Stimulated activated CD4-positive, alpha-beta T cell treated with anti-CD3 and anti-CD28 coated beads, Interleukin-1b, Interleukin-23, amount 100 ng/mL, for 4 hours (primary cell): ENCODE measurements at regions not wholly inside any gene's neighbourhood (a gene's known extent, or its start where the extent isn't known, plus 50 kb on each side); places are given as distances from the start of the nearest gene placed in this dataset.

Experiments
- DNase-seq, 2 donors: peaks; one replicate each; pipeline ENCODE4 v3.0.0-alpha.2; 2020; ENCODE audit warnings: low read depth in 2 of 2

DNA sequence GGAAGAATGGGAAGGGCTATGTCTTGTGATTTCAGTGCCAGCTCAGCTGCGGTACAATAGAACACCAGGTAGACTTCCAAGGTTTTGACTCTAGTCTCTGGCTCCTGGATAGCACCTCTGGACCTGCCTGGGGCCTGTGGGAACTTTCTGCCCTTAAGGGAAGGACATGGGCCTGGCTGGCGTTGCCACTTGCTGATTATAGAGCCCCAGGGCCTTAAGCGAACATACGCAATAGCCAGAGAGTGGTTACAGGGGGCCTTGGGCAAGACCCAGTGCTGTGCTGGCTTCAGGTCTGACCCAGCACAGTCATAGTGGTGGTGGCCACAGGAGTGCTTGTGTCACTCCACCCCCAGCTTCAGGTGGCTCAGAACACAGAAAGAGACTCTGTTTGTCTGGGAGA lies 131.1 kb upstream of the COL21A1 start:
- DNase-seq: no peak

DNA sequence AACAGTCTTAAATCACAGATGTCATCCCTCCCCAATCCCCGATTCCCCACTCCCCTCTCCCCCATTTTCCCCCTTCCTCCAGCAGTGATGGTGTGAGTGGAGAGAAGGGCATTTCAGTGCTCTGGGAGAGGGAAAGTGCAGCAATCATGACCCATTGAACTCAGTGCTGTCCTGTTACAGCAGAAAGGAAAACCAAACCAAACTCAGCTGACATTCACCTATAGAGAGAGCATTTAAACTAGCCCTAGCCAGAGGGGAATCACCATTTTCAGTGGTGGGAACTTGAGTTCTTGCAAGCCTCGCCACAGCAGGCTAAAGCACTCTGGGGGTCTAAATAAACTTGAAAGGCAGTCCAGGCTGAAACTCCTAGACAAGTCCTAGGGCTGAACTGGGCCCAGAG lies 129.9 kb upstream of the COL21A1 start:
- DNase-seq: no peak

DNA sequence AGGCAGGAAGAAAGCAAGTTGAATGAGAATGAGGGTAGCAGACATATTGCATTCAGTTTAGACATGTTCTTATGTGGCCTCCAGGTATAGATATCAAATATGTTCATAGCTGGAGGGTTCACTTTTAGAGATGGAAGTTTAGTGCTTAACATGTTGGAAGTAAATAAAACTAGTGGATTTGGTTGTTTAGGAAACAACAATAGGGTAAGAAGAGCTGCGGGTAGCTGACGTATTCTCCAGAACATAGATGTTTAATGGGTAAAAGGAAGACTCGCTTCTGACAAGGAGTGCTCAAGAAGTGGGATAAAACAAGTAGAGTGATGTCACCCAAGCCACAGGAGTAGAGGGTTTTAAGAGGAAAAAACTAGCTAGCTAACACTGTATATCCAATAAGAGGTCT lies 128.4 kb upstream of the COL21A1 start:
- no peak for DNase-seq

DNA sequence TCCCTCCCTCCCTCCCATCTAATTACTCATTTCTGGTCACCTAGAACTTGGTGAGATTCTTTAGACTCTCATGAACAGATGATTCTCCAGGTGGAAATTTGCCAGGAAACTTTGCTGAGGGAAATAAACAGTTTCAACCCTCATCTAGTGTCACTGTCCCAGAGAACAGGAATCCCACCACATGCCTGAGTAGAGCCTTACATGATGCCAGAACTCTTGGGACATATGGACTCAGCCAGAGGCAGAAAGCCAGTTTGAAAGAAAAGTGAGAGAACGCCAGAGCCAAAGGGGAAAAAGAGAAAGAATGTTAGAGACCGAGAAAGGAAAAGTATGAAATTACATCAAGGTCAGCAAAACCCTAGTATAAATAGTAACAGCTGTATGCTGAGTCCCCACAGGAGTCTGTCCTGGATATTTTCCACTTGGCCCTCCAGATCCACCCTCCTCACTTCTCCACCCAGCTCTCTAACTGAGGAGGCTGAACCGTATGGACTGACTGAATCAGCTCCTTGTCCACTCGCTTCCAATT lies 127.5 kb upstream of the COL21A1 start:
- no peak for DNase-seq

DNA sequence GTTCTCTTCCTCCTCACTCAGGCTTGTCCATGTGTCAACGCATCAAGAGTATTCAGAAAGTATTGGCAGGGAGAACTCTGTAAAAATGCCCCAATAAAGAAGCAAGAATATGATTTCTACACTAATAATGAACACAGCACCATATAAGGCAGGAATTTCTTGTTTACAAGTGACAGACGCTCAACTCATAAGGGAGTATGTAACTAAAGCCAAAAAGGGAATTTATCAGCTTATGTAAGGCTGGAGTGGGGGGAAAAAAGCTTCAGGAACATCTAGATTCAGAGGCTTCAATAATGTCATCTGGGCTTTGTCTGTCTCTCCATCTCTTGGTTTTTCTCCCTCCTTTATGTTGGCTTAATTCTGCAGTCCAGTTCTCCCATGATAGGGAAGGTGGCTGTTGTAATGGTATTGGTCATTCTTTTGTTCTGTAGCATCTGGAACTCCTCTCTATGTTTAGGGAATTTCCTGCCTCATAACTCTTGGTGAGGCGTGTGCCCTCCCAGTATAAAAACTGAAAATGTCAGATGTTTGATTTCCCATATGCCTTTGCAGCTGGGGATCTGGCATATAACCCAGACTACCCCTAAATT lies 125.1 kb upstream of the COL21A1 start:
- DNase-seq: no peak

DNA sequence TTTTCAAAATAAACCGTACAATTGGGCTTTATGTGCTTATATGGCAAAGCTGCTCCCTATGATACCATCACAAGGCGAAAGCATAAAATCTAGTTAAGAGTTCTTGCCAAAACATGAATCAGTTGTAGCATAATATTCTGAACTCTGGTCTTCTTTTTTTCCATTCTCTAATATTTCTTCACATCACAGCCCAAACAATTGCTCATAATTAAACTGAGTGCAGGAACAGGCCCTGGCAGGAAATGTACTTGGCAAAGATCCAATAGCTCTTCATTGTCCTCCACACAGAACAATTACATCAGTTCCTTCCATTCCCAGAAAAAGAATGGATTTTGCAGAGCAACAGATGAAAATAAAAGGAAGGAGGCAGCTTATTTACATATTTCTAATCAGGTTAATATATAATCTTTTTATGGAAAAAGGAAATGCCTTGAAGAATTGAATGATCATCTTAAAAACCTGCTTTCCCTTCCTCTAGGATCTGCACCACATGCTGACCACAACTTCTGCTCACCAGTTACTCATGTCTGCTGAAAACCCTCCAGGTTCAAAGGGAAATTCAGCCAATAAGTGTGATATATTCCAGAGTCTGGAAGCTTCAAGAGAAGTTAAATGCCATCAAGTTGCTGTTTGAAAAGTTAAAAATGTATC lies 123.3 kb upstream of the COL21A1 start:
- DNase-seq: no peak

DNA sequence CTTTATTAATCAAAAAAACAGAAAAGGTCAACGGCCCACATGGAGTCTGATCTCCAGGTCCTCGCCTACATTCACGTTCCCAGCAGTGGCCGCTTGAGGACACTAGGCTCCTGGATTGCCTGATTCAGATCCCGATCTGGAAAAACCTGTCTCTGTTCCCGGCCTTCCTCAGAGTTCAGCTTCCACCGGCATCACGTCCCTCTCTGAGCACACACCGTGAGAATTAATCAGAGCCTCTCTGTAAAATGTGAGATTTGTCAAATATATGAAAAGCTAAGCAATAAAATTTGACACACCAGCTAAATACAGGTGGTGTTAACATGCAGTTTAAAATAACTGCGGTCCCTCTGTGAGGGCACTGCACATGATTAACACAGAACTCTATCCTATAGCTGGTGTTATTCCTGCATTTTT lies 122.8 kb upstream of the COL21A1 start:
- no peak for DNase-seq

DNA sequence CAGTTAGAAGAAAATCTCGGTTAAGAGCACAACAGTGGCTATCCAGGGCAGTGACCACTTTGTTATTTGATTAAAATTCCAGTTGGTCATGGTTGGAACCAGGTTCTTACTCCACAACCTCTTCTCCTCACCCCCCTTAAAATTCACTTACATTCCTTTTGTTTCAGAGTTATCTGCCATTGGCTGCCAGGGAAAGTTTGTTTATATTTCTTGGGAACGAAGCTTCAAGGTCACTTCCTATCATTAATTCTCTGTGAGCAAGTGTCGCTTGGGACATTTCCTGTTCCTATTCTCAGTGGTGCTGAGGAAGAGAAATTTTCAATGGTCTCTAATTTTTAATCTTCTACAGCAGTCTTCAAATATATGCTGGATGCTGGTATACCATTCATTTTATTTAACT lies 121.1 kb upstream of the COL21A1 start:
- no peak for DNase-seq

DNA sequence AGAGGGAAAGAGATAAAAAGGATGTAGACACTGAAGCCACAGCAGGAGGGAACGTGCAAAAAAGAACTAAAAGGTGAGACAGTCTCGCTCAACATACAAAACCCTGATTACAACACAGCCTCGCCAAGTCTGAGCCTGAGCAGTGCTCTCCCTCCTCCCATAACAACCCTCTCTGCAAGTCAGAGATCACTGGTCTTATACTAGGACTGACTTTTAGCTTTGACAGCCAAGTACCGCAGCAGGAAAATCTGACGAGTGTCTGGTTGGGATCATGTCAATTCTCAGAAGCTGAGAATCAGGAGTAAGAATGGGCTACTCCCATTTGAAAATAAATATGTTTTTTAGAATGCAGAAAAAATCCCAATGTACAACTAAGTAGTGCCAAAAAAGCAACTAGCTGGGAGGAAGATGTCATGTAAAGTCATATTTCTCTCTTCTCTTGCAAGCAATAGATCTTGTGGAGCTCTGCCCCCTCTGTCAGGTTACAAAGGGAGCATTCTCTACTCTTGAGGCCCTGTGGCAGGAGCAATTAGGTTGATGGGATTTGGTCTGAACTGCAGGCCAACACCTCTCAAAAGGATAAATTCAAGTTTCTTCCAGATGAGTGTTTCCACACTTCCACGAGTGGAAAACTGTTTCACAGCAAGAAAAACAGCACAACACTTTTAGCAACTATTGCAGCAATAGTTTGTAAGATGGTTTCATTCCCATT lies 118.9 kb upstream of the COL21A1 start:
- DNase-seq: no peak

DNA sequence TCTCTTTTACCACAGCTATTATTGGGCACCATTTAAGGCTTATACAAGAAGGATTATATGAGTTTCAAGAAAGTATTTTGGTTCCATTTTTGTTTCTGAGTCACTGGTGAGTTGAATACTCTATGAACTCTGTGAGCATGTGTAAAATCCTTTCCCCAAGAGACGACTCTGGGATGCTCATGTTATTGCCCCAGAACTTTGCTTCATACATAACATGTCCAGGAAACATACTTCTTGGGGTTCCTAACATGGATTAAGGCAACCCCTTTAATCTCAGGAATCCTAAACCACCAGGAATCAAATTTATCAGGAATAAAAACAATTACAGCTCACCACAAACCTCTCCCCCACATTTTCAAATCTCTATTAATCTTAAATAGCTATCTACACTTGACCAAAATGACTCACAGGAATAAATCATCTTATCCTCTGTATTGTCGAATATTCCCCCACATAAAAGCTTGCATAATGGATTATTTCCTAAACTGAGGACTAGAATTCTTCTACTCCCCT lies 117.5 kb upstream of the COL21A1 start:
- DNase-seq: no peak

DNA sequence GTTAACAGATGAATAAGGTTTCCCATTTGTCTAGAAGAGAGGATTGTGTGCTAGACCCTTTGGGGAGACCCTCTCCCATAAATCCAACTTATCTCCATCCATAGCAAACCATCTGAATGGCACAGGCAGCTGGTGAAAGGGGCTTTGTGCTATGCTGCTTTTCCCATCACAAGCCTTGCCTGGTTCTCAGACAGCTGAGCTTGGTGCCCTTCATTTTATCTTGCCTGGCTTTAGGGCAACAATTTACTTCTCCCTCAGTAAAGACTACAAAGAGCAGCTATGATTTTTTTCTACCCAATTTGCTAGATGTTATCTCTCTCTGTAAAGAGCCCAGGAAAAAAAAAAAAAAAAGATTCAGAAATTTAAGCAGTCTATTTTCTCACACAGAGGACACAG lies 117.0 kb upstream of the COL21A1 start:
- no peak for DNase-seq

DNA sequence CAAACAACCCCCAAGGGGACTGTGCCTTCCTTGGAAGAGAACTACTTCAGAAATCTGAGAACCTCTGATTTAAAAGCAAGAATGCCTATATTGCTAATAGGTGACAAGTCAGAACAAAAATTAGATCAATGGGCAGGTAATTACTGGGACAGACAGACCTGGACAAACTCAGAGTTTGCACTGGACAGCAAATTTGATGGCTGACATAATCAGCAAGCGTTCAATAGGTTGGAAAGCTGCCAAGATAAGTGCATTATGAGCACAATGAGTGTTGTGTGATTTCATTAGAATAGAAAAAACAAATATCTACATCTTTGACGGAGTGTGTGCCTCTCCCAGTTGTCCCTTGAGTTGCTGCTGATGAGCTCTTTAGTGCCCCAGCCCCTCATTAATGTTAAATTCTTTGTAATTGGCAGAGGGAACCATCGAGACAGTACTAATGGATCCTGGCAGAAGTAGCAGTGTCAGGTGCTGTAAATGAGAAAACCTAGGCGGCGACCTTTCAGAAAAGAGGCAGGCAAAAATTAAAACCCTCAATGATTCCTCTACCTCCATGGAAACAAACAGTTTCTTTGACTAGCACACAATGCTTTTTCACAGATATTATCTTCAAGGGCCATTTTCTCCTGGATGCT lies 116.5 kb upstream of the COL21A1 start:
- DNase-seq: no peak

DNA sequence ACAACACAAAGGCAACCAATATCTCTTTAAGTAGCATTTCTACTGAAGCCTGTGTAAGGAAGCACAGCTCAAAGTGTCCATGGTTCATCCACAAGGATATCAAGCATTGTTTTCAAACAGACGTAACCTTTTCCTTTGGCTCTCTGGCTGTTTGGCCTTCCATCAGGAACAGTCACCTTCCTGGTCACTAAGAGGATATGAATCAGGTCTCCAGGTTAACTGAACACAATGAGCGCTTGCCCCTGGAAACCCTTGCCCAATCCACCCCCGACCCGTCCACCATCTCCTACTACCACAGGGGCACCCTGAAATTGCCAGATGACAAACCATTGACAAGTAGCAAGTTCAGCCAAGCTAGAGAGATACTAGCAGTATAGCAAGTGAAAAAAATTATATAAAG lies 114.4 kb upstream of the COL21A1 start:
- no peak for DNase-seq

DNA sequence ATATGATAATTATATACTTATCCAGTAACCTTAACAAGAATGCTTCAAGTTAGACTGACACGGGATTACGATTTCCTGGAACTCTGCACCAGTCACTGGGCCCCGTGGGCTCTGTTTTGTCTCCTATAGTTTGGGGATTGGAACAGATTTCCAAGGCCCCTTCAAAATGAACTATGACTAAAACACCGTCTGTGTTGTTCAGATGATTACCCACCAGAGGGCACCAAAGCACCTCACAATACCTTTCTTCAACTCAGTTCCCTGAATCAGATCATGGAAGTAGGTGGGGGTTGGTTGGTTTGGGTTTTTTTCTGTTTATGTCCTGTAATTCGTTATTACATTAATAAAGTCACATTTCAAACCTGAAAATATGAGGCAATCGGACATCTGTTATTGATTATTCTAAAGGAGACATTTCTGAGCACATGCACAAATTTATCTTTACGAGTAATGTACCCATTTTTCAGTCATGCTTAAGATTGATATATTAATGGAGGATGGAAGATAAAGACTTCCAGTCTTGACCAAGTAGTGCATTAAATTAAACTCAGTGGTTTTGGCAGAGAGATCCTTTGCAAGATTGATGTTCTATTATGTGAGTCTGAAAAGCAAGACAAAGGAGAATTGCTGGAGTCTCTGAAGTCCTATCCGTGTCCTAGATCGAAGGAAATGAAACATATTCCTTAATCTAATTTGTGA lies 112.0 kb upstream of the COL21A1 start:
- DNase-seq: peak; percentile 16 to 39

DNA sequence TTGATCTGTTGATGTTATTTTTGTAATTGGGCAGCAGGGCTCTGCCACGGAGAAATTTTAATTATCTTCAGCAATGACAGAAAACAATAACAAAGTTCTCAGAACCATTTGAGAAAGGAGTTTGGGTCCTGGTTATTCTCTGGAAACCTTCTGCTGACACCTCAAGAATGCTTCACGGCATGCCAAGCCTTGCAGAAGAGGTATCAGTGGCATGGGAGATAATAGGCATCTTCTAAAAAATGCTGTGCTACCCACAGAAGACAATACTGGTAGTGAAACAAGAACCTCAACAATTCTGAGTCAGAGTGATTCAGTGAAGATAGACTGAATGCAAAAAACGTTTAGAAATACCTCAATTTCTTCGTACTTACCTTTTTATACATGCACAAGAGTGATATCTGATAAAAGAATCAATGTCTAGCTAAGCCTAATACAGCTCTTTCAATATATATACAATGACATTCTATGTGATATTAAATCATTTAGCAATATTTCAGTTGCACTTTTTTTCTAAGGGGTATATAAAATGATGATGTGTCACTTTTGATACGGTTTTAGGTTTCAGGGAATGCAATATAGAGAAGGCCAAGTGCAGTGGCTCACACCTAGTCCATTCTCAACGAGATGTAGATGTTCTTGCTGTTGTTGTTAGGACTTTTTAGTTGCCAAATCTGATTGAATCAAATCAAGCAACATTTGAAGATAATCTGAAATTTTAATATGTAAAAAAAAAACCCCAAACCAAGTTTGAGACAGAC lies 110.4 kb upstream of the COL21A1 start:
- no peak for DNase-seq

DNA sequence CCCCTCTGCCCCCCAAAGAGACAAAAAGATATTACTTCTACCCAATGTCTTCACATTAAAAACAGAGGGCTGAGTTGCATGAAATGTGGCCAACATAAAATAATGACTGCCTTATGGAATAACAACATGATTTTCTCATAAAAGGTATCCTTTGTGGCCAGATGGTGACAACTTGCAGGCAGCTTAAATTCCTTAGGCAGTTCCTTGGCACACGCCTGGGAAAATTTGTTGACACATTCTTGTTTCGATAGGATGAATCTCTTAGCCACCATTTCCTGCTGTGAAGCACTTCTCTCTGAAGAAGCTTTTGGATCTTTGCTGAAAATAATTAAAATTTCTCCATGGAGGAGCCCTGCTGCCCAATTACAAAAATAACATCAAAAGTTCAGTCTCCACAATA lies 109.0 kb upstream of the COL21A1 start:
- DNase-seq: no peak

DNA sequence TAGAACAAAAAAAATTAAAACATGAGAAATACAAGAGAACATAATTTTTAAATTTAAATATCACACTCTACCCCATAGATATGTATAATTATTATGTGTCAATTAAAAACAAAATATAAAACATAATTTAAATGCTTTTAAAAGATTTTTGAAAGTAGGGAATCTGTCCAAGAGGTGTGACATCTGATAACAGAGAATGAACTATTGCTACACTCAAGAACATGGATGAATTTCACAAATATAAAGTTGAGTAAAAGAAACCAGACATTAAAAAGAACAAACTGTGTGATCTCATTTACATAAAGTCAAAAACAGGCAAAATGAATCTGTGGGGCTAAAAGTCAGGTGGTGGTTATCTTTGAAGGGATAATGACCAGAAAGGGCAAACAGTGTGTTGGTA lies 106.5 kb upstream of the COL21A1 start:
- DNase-seq: no peak

DNA sequence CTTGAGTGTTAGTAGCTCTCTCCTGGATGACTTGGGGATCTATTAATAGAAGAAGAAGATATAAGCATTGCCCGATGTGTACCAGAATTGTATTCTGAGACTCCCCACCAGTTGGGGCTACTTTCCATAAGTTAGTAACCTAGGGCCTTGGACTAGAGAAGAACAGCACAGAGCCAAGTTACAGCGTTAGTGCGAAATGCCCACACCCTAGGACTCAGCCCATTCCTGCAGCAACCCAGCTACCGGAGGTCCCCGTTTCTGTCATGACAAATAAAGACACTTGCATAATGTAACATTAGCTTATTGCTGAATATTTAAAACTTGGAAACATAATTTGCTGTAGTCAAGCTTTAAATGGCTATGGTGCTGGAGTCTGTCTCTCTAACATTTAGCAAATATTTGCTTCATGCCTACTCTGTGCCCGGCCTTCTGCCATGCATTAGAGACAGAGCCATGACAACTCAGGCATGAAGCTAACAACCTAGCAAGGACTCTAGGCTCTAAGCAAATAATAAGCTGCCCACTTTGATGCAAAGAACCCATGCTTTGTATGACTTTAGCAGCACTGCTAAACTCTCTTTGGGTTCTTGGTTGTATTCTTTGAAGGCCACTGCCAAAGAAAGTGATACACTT lies 103.4 kb upstream of the COL21A1 start:
- no peak for DNase-seq

DNA sequence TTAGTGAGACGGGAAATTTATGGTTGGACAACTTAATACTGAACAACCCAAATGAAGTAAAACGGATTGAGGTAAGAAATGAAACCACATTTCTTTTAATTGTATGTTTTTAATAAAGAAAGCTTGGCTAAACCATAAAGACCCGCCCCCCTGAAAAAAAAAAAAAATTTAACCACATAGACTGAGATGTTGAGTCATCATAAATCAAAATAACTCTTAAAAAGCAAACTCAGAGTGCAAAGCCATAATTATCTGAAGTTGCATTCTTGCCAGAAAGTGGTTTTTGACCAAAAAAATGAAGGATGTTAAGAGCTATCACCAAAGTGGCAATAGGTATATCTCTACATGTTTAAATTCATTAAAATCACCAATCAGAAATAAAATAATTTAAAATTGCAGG lies 101.8 kb upstream of the COL21A1 start:
- DNase-seq: no peak

DNA sequence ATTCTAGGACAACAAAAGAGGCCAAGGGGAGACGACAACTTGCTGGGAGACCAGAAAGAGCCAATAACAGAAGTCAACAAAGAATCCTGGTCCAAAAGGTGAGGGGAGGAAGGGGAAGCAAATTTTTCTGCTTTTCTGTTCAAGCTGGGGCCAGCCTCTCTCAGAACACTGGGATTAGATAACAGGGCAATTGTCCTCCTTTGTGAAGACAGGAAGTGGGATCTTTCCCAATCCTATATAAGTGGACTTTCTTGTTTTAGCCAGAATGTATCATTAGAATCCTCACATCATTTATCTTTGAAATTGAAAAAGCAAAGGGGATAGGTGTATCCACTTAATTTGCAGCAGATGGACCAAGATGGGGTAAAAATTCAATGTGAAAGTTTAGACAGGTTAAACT lies 101.2 kb upstream of the COL21A1 start:
- DNase-seq: no peak

DNA sequence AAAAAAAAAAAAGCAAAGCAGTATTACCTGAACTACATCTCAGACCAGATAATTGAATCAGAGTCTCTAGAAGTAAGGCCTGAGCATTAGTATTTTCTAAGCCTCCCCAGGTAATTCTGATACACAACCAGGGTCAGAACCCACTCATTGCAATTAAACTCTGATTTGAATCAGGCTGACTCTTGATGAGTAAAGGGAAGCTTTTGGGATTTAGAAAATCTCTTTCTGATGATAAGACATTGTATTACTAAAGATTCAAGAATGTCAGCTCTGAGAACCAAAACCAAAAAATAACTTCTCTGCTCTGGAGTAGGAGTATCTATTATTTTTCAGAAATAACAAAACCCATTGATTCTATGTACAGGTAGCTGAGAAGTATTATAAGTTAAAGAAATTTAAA lies 100.1 kb upstream of the COL21A1 start:
- no peak for DNase-seq
